ENCODE measurements at regions not wholly inside any gene's neighbourhood (a gene's known extent, or its start where the extent isn't known, plus 50 kb on each side); places are given as distances from the start of the nearest gene placed in this dataset.

DNA sequence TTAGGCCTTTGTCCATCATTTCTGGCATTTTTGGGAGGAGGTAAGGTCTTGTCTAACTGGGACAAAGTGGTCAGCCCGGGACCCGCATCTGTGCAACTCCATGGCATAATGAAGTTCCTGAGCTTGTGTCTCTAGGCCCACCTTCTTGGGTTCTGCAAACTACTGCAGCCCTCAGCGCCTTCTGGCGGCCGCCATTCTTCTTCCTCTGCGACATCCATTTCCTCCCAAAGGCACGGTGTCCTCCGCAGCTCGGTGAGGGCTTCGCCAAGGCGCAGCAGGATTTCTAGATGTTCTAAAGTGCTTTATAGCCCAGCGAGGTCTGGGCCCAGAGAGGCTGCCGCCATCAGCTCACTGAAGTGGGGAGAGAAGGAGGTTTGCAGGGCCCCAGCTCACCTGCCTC, 134.4 kb upstream of the OR4E1 start:
- H3K4me1 ChIP-seq (ENCODE audit: control insufficient read depth, extremely low read depth, insufficient read depth, low read length): no peaks in the 10 kb centered on the region
- no peak overlapping the region for H3K9ac ChIP-seq (ENCODE audit: control insufficient read depth, extremely low read depth, insufficient read depth, low read length)
- H3K4me3 ChIP-seq (ENCODE audit: control insufficient read depth in 2 of 3, extremely low read depth in 1 of 3, insufficient read depth in 2 of 3, low read depth in 1 of 3, low read length in 3 of 3): no peak overlapping the region
- H3K27me3 ChIP-seq (ENCODE audit: control insufficient read depth, extremely low read depth, insufficient read depth, low read length): no peaks in the 10 kb centered on the region
- dilution Hi-C loops (cut with MboI; ENCODE audit: extremely low pct_ligation_motif_present, low sequenced_read_pairs): no loop called here
- H4K20me1 ChIP-seq (ENCODE audit: control insufficient read depth, extremely low read depth, insufficient read depth, low read length): no peaks in the 10 kb centered on the region
- H2AFZ ChIP-seq (ENCODE audit: control insufficient read depth, low read length): no peak overlapping the region
- no peak for TF ChIP-seq EZH2 (IDR thresholded peaks at IDR 0.05; ENCODE audit: low read length)
- TF ChIP-seq, protein P1, sequence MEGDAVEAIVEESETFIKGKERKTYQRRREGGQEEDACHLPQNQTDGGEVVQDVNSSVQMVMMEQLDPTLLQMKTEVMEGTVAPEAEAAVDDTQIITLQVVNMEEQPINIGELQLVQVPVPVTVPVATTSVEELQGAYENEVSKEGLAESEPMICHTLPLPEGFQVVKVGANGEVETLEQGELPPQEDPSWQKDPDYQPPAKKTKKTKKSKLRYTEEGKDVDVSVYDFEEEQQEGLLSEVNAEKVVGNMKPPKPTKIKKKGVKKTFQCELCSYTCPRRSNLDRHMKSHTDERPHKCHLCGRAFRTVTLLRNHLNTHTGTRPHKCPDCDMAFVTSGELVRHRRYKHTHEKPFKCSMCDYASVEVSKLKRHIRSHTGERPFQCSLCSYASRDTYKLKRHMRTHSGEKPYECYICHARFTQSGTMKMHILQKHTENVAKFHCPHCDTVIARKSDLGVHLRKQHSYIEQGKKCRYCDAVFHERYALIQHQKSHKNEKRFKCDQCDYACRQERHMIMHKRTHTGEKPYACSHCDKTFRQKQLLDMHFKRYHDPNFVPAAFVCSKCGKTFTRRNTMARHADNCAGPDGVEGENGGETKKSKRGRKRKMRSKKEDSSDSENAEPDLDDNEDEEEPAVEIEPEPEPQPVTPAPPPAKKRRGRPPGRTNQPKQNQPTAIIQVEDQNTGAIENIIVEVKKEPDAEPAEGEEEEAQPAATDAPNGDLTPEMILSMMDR (optimal IDR thresholded peaks at IDR 0.05 in 1 of 3, IDR thresholded peaks at IDR 0.05 in 1 of 3, conservative IDR thresholded peaks at IDR 0.05 in 1 of 3; ENCODE audit: extremely low read depth in 1 of 3, insufficient read depth in 2 of 3, low read length in 3 of 3): no peak
- H3K9me3 ChIP-seq (ENCODE audit: control insufficient read depth, low read depth, low read length): no peaks in the 10 kb centered on the region
- H3K4me2 ChIP-seq (ENCODE audit: control insufficient read depth, extremely low read depth, insufficient read depth, low read depth, low read length): no peak overlapping the region
- H3K79me2 ChIP-seq (ENCODE audit: control insufficient read depth, insufficient read depth, low read length): no peaks in the 10 kb centered on the region
- DNase-seq (ENCODE audit: low read depth, low spot score) (no peak), FAIRE-seq (no peak)
- H3K36me3 ChIP-seq (ENCODE audit: control insufficient read depth in 2 of 2, extremely low read depth in 1 of 2, insufficient read depth in 2 of 2, low read length in 2 of 2): no peaks in the 10 kb centered on the region
- H3K9me1 ChIP-seq (ENCODE audit: control insufficient read depth, extremely low read depth, insufficient read depth, low read length): no peaks in the 10 kb centered on the region
- H3K27ac ChIP-seq (ENCODE audit: control insufficient read depth, insufficient read depth, low read length): no peak overlapping the region

DNA sequence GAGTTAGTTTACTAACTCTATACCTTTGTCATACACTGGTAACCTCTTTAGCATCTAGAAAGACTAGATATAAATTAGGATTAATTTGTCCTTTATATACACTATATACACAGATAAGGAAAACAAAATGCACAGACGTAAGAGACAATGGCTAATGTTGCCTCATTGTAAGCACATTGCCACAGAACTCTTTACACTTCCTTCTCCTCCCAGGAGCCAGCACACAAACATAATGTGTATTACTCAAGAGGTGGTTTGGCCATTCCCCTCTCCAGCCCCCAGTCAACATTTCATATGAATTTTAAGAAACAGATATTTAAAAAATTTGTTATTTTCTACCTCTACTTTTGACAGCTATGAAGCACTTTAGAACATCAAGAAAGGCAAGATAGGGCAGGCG, 131.4 kb upstream of the OR4E1 start:
- DNase-seq (ENCODE audit: low read depth, low spot score) (no peak), FAIRE-seq (no peak)
- H3K27ac ChIP-seq (ENCODE audit: control insufficient read depth, insufficient read depth, low read length): no peak overlapping the region

More for the DNA sequence above, 131.4 kb upstream of the OR4E1 start:
- no peaks in the 10 kb centered on the region for H3K36me3 ChIP-seq (ENCODE audit: control insufficient read depth in 2 of 2, extremely low read depth in 1 of 2, insufficient read depth in 2 of 2, low read length in 2 of 2)
- H3K9ac ChIP-seq (ENCODE audit: control insufficient read depth, extremely low read depth, insufficient read depth, low read length): no peak overlapping the region
- no peaks in the 10 kb centered on the region for H3K79me2 ChIP-seq (ENCODE audit: control insufficient read depth, insufficient read depth, low read length)
- TF ChIP-seq, protein P1 (optimal IDR thresholded peaks at IDR 0.05 in 1 of 3, IDR thresholded peaks at IDR 0.05 in 1 of 3, conservative IDR thresholded peaks at IDR 0.05 in 1 of 3; ENCODE audit: extremely low read depth in 1 of 3, insufficient read depth in 2 of 3, low read length in 3 of 3): no peak
- no peak for TF ChIP-seq EZH2 (IDR thresholded peaks at IDR 0.05; ENCODE audit: low read length)
- no peaks in the 10 kb centered on the region for H3K27me3 ChIP-seq (ENCODE audit: control insufficient read depth, extremely low read depth, insufficient read depth, low read length)
- H2AFZ ChIP-seq (ENCODE audit: control insufficient read depth, low read length): no peak overlapping the region
- no peaks in the 10 kb centered on the region for H3K4me1 ChIP-seq (ENCODE audit: control insufficient read depth, extremely low read depth, insufficient read depth, low read length)
- dilution Hi-C loops (cut with MboI; ENCODE audit: extremely low pct_ligation_motif_present, low sequenced_read_pairs): no loop called here
- no peaks in the 10 kb centered on the region for H3K9me3 ChIP-seq (ENCODE audit: control insufficient read depth, low read depth, low read length)
- no peak overlapping the region for H3K4me2 ChIP-seq (ENCODE audit: control insufficient read depth, extremely low read depth, insufficient read depth, low read depth, low read length)
- H3K9me1 ChIP-seq (ENCODE audit: control insufficient read depth, extremely low read depth, insufficient read depth, low read length): no peaks in the 10 kb centered on the region
- no peaks in the 10 kb centered on the region for H4K20me1 ChIP-seq (ENCODE audit: control insufficient read depth, extremely low read depth, insufficient read depth, low read length)
- no peak overlapping the region for H3K4me3 ChIP-seq (ENCODE audit: control insufficient read depth in 2 of 3, extremely low read depth in 1 of 3, insufficient read depth in 2 of 3, low read depth in 1 of 3, low read length in 3 of 3)
